MG63 (cell line): ENCODE measurements at regions not wholly inside any gene's neighbourhood (a gene's known extent, or its start where the extent isn't known, plus 50 kb on each side); places are given as distances from the start of the nearest gene placed in this dataset.
"Not testable (repeated sequence)": the region's sequence is repeated elsewhere in the genome, so short reads cannot be mapped to it uniquely, and the experiment has no call there.

Experiments used
- DNase-seq: peaks from one replicate; pipeline ENCODE4 v3.0.0-alpha.2; 2020
- H3K27me3 ChIP-seq: fragments of 250-450 bp; sonication (Bioruptor Pico); 2 replicates; pipeline ENCODE4 v1.5.1; 2020; ENCODE audit warnings: mild to moderate bottlenecking, moderate library complexity
- H3K36me3 ChIP-seq: fragments of 250-450 bp; sonication (Bioruptor Pico); 2 replicates; pipeline ENCODE4 v1.5.1; 2020; ENCODE audit warnings: mild to moderate bottlenecking, moderate library complexity
- H3K4me3 ChIP-seq: fragments of 250-450 bp; sonication (Bioruptor Pico); 2 replicates; pipeline ENCODE4 v1.5.1; 2020; ENCODE audit warnings: mild to moderate bottlenecking, moderate library complexity
- H3K9me3 ChIP-seq: fragments of 250-450 bp; sonication (Bioruptor Pico); 2 replicates; pipeline ENCODE4 v1.5.1; 2020; ENCODE audit warnings: mild to moderate bottlenecking, moderate library complexity

GRCh38 chr16:59039066-59039720 lies 305.1 kb upstream of the GOT2 start:
- no peaks in the 10 kb centered on the region for H3K9me3 ChIP-seq
- DNase-seq = no peak
- H3K27me3 ChIP-seq = no peaks in the 10 kb centered on the region
- no peaks in the 10 kb centered on the region for H3K36me3 ChIP-seq
- H3K4me3 ChIP-seq = no peak overlapping the region

GRCh38 chr16:59030923-59031485 lies 296.9 kb upstream of the GOT2 start:
- no peak overlapping the region for H3K4me3 ChIP-seq
- DNase-seq = no peak
- no peaks in the 10 kb centered on the region for H3K36me3 ChIP-seq
- no peaks in the 10 kb centered on the region for H3K9me3 ChIP-seq
- H3K27me3 ChIP-seq = no peaks in the 10 kb centered on the region

- no peak overlapping the region for H3K4me3 ChIP-seq
- no peaks in the 10 kb centered on the region; the same call in 1 of the 2 replicates for H3K9me3 ChIP-seq
- peak; percentile 38 for DNase-seq
- H3K36me3 ChIP-seq = no peaks in the 10 kb centered on the region
- H3K27me3 ChIP-seq = no peaks in the 10 kb centered on the region
Observed at GRCh38 chr16:59021751-59022150, 287.6 kb upstream of the GOT2 start.

DNA sequence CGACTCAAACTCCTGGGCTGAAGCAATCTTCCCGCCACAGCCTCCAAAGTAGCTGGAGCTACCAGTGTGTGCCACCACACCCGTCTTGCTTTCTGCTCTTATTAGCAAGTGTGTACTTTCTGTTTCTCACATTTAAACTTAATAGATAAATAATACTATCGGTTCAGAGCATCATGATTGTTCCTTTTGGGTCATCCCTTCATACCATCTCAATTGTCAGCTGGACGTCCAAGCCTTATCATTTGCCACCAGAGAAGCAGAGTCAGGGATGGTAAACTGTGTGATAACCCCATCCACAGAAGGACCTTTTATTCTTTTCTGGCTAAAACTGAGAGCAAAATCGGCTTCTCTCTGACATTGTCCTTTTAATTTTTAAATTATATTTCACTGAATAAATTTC lies 279.8 kb upstream of the GOT2 start:
- no peak for DNase-seq
- Histone ChIP-seq H3K9me3 (no peaks in the 10 kb centered on the region; the same call in 1 of the 2 replicates), H3K27me3 (no peaks in the 10 kb centered on the region), H3K36me3 (no peaks in the 10 kb centered on the region), H3K4me3 (no peak overlapping the region)

DNA sequence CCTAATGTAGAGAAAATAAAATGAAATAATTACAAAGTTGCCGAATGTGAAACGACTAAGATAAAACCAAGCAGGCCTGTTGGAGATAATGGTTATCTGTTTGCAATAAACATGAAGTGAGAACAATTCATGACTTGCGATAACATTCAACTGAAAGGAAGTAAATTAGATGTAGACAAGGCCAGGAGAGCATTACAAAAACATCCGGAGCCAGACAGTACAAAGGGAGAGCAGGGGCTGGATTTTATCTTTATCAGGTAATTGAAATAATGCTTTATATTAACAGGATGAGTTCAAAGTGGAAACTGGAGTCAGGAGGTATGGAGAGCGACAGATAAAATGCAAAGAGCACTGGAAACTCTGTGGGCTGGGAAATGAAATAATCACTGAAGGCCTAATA lies 265.6 kb upstream of the GOT2 start:
- no peak overlapping the region for H3K4me3 ChIP-seq
- no peaks in the 10 kb centered on the region; the same call in 1 of the 2 replicates for H3K9me3 ChIP-seq
- no peaks in the 10 kb centered on the region for H3K27me3 ChIP-seq
- no peak for DNase-seq
- H3K36me3 ChIP-seq = no peaks in the 10 kb centered on the region

GRCh38 chr16:58992755-58993154 lies 258.6 kb upstream of the GOT2 start:
- H3K36me3 ChIP-seq, H3K4me3 ChIP-seq, DNase-seq, H3K27me3 ChIP-seq: not testable (repeated sequence)
- peaks cover 11% of the 10 kb centered on the region for H3K9me3 ChIP-seq

DNA sequence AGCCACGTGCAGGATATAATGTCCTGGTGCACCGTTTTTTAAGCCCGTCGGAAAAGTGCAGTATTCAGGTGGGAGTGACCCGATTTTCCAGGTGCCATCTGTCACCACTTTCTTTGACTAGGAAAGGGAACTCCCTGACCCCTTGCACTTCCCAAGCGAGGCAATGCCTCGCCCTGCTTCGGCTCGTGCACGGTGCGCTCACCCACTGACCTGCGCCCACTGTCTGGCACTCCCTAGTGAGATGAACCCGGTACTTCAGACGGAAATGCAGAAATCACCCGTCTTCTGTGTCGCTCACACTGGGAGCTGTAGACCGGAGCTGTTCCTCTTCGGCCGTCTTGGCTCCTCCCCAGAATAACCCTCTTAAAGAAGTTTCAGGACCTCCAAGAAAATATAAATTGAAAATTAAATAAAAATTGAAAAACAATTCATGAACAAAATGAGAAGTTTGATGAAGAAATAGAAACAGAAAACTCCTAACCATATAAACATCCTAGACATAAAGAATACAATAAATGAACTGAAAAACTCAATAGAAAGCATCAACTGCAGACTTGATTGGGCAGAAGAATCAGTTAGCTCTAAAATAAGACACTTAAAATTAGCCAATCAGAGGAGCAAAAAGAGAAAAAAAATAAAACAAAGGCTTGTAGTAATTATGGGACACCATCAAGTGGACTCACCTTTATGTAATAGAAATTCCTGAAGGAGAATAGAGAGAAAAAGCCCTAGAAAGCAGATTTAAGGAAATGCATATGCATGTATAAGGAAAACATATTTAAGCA lies 249.3 kb upstream of the GOT2 start:
- not testable (repeated sequence) for H3K27me3 ChIP-seq, H3K36me3 ChIP-seq, H3K4me3 ChIP-seq, DNase-seq
- H3K9me3 ChIP-seq = peaks cover 13% of the 10 kb centered on the region

DNA sequence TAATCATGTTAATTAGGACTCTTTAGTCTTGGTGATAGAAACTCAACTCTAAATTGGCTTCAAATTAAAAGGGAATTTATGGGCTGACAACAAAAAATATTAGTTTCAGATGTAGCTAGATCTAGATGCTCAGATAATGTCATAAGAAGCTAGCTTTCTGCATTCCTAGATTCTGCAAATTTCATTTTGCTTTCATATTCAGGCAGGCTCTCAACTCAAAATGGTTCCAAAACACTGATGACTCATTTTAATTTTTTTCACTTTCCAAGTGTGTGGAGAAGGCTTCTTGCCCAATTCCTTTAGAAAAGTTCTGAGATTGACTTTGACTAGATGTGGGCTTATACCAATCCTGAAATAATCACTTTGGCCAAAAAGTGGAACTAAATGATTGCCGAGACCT lies 236.7 kb upstream of the GOT2 start:
- H3K9me3 ChIP-seq = no peaks in the 10 kb centered on the region
- peak overlapping the region; percentile 13 for H3K4me3 ChIP-seq
- no peaks in the 10 kb centered on the region for H3K27me3 ChIP-seq
- H3K36me3 ChIP-seq = no peaks in the 10 kb centered on the region
- DNase-seq = no peak

DNA sequence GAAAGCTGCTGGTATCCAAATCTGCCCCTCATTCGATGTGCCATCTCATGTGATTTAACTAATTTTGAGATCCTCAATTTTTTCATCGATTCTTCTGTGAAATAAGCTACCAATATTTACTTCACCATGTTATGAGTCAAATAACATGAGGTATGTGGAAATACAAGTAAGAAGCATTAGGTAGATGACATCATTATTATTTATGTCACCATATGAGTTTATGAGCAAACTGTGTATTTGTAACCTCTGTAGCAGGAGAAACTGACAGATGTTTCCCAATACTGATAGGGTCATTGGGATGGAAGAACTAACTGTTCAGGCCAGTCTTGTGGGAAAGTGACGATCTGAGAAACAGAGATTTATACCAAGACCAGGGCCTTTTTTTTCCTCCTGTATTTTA lies 229.4 kb upstream of the GOT2 start:
- H3K9me3 ChIP-seq = peaks cover 2% of the 10 kb centered on the region; the same call in 1 of the 2 replicates
- H3K4me3 ChIP-seq = no peak overlapping the region
- H3K36me3 ChIP-seq = no peaks in the 10 kb centered on the region
- no peaks in the 10 kb centered on the region for H3K27me3 ChIP-seq
- no peak for DNase-seq

DNA sequence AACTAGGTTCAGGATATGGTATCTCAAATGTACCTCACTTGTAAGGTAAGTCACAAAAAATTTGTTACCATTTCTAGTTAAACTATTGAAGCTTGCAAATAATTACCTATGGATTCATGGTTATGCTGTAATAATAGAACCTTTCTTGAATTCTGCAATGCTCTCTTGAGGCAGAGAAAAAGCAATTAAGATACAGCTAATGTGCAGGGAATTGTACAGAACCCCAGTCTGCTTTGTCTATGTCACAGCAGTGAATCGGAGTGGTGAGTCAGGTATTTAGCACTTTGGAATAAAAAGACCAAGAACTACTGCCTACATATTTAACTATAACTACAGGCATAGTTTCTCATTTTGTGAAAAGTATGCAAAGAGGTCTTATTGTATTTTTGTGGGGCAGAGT lies 228.7 kb upstream of the GOT2 start:
- Histone ChIP-seq H3K4me3 (no peak overlapping the region), H3K27me3 (no peaks in the 10 kb centered on the region), H3K36me3 (no peaks in the 10 kb centered on the region), H3K9me3 (peaks cover 2% of the 10 kb centered on the region; the same call in 1 of the 2 replicates)
- no peak for DNase-seq

DNA sequence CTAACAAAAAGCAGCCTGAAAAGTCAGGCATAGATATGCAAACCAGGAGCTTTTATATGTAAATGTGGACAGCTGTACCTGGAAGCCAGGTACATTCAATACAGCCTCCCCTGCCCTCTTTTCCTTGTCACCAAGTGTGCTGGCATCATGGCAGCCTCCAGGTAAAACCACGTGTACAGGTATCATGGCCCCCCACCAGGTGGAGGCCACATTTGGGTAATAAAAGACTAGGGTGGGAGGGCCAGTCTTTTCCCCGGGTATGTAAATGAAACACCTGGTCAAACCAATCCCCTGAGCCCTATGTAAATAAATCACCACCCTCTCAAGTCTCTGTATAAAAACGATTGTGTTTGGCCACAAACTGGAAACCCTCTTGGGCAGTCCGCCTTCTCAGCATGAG lies 226.4 kb upstream of the GOT2 start:
- Histone ChIP-seq H3K36me3 (no peaks in the 10 kb centered on the region), H3K4me3 (no peak overlapping the region), H3K27me3 (no peaks in the 10 kb centered on the region), H3K9me3 (peaks cover 2% of the 10 kb centered on the region; the same call in 1 of the 2 replicates)
- no peak for DNase-seq

GRCh38 chr16:58960034-58960433 lies 225.9 kb upstream of the GOT2 start:
- no peaks in the 10 kb centered on the region for H3K36me3 ChIP-seq
- no peak overlapping the region for H3K4me3 ChIP-seq
- no peaks in the 10 kb centered on the region for H3K27me3 ChIP-seq
- no peak for DNase-seq
- peaks cover 2% of the 10 kb centered on the region; the same call in 1 of the 2 replicates for H3K9me3 ChIP-seq

DNA sequence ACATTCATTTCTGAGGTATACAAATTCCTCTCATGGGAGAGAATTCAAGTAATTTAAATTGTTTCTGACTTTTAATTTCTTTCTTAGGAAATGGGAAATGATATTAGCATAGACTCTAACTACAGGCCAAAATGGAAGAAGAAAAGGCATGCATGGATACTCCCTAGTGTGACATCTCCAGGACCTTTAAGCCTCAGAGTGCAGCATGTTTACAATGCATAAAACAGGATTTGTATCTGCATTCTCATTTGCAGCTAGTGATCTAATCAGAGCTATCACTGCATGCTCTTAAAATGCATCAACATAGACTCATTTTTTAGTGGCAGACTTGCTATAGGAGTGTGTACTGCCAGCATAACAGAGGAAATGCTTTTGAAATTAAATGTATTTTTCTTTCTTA lies 224.6 kb upstream of the GOT2 start:
- no peaks in the 10 kb centered on the region for H3K36me3 ChIP-seq
- no peak for DNase-seq
- H3K4me3 ChIP-seq = no peak overlapping the region
- H3K27me3 ChIP-seq = no peaks in the 10 kb centered on the region
- no peaks in the 10 kb centered on the region for H3K9me3 ChIP-seq

GRCh38 chr16:58948244-58948643 lies 214.1 kb upstream of the GOT2 start:
- Histone ChIP-seq H3K9me3 (peaks cover 11% of the 10 kb centered on the region), H3K36me3 (no peaks in the 10 kb centered on the region), H3K27me3 (no peaks in the 10 kb centered on the region), H3K4me3 (no peak overlapping the region)
- DNase-seq = no peak

- H3K36me3 ChIP-seq = no peaks in the 10 kb centered on the region
- no peaks in the 10 kb centered on the region for H3K27me3 ChIP-seq
- peak overlapping the region; percentile 26 for H3K4me3 ChIP-seq
- no peaks in the 10 kb centered on the region for H3K9me3 ChIP-seq
- DNase-seq = no peak
Observed at GRCh38 chr16:58940609-58941008, 206.5 kb upstream of the GOT2 start.

- Histone ChIP-seq H3K4me3 (no peak overlapping the region), H3K9me3 (peaks cover 9% of the 10 kb centered on the region; the same call in 1 of the 2 replicates), H3K27me3 (no peaks in the 10 kb centered on the region), H3K36me3 (no peaks in the 10 kb centered on the region)
- peak; percentile 18 for DNase-seq
Observed at GRCh38 chr16:58938811-58939210, 204.7 kb upstream of the GOT2 start.

DNA sequence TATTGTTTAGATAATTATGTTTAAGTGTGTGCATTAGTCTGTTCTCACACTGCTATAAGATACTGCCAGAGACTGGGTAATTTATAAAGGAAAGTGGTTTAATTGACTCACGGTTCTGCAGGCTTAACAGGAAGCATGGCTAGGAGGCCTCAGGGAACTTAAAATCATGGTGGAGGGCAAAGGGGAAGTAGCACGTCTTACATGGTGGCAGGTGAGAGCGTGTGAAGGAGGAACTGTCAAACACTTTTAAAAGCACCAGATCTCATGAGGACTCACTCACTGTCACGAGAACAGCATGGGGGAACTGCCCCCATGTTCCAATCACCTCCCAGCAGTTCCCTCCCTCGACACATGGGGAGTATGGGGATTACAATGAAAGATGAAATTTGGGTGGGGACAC lies 203.5 kb upstream of the GOT2 start:
- no peak for DNase-seq
- Histone ChIP-seq H3K36me3 (no peaks in the 10 kb centered on the region), H3K4me3 (no peak overlapping the region), H3K9me3 (peaks cover 14% of the 10 kb centered on the region; the same call in 1 of the 2 replicates), H3K27me3 (no peaks in the 10 kb centered on the region)
